ENCODE measurements at regions not wholly inside any gene's neighbourhood (a gene's known extent, or its start where the extent isn't known, plus 50 kb on each side); places are given as distances from the start of the nearest gene placed in this dataset.

GRCh38 chr3:197432384-197433127 lies 123.2 kb downstream of the BDH1 start:
- no peak for TF ChIP-seq CTCF (conservative IDR thresholded peaks at IDR 0.05 in 1 of 2, IDR thresholded peaks at IDR 0.05 in 1 of 2; ENCODE audit: low read depth in 1 of 2, low read length in 2 of 2)
- TF ChIP-seq EZH2 (IDR thresholded peaks at IDR 0.05; ENCODE audit: low read length, missing control alignments) = no peak
- H3K79me2 ChIP-seq (ENCODE audit: control insufficient read depth, insufficient read depth, low read length) = no peaks in the 10 kb centered on the region
- H3K36me3 ChIP-seq (ENCODE audit: control insufficient read depth, insufficient read depth, low read length) = no peaks in the 10 kb centered on the region
- peaks cover 10% of the 10 kb centered on the region for H3K27me3 ChIP-seq (ENCODE audit: control insufficient read depth, insufficient read depth, low read length)
- no peak overlapping the region for H3K4me3 ChIP-seq (replicated peaks in 1 of 4; ENCODE audit: control extremely low read depth in 1 of 4, insufficient read depth in 1 of 4, low read depth in 3 of 4, low read length in 4 of 4)
- H3K9ac ChIP-seq (ENCODE audit: insufficient read depth, low read length) = no peak overlapping the region
- no peak for DNase-seq (ENCODE audit: low read depth in 2 of 2)
- H3K9me3 ChIP-seq (ENCODE audit: control insufficient read depth, insufficient read depth, low read depth, low read length) = no peaks in the 10 kb centered on the region
- no peak overlapping the region for H2AFZ ChIP-seq (ENCODE audit: low read length)
- no peak overlapping the region for H3K4me2 ChIP-seq (ENCODE audit: extremely low read depth, insufficient read depth, low read length)
- no peaks in the 10 kb centered on the region for H4K20me1 ChIP-seq (ENCODE audit: control insufficient read depth, extremely low read depth, insufficient read depth, low read length)
- no peak overlapping the region for H3K27ac ChIP-seq (ENCODE audit: insufficient read depth, low read length)
- H3K4me1 ChIP-seq (ENCODE audit: control insufficient read depth, extremely low read depth, insufficient read depth, low read length) = peaks cover 2% of the 10 kb centered on the region

DNA sequence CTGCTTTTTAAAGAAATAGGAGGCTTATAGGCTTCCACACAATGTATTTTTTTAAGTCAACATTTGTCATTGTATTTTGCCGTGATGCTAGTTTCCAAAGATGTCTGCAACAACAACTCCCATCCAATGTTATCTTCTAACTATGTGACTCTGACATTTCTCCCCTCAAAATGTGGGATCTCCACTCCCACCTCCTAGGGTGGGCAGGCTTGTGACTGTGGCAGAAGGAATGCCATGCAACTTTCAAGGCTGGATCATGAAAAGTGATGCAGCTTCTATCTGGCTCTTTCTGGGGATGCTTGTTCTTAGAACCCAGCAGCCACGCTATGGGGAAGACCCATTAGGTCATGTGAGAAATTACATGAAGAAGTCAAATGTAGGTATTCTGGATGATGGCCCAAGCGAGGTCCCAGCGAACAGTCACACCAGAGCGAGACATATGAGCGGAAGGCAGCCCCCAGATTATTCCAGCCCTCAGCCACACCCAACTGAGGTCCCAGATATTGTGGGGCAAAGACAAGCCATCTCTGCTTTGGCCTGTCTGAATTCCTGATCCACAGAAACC lies 124.3 kb downstream of the BDH1 start:
- TF ChIP-seq CTCF (conservative IDR thresholded peaks at IDR 0.05 in 1 of 2, IDR thresholded peaks at IDR 0.05 in 1 of 2; ENCODE audit: low read depth in 1 of 2, low read length in 2 of 2) (no peak), EZH2 (IDR thresholded peaks at IDR 0.05; ENCODE audit: low read length, missing control alignments) (no peak)
- Histone ChIP-seq H3K79me2 (ENCODE audit: control insufficient read depth, insufficient read depth, low read length) (no peaks in the 10 kb centered on the region), H3K27me3 (ENCODE audit: control insufficient read depth, insufficient read depth, low read length) (peaks cover 10% of the 10 kb centered on the region), H3K27ac (ENCODE audit: insufficient read depth, low read length) (no peak overlapping the region), H3K4me3 (replicated peaks in 1 of 4; ENCODE audit: control extremely low read depth in 1 of 4, insufficient read depth in 1 of 4, low read depth in 3 of 4, low read length in 4 of 4) (no peak overlapping the region), H2AFZ (ENCODE audit: low read length) (no peak overlapping the region), H3K9me3 (ENCODE audit: control insufficient read depth, insufficient read depth, low read depth, low read length) (no peaks in the 10 kb centered on the region), H3K4me1 (ENCODE audit: control insufficient read depth, extremely low read depth, insufficient read depth, low read length) (peaks cover 2% of the 10 kb centered on the region), H3K36me3 (ENCODE audit: control insufficient read depth, insufficient read depth, low read length) (no peaks in the 10 kb centered on the region), H3K9ac (ENCODE audit: insufficient read depth, low read length) (no peak overlapping the region), H4K20me1 (ENCODE audit: control insufficient read depth, extremely low read depth, insufficient read depth, low read length) (no peaks in the 10 kb centered on the region), H3K4me2 (ENCODE audit: extremely low read depth, insufficient read depth, low read length) (no peak overlapping the region)
- DNase-seq (ENCODE audit: low read depth in 2 of 2) = peak in 1 of 2 donors; percentile 61

DNA sequence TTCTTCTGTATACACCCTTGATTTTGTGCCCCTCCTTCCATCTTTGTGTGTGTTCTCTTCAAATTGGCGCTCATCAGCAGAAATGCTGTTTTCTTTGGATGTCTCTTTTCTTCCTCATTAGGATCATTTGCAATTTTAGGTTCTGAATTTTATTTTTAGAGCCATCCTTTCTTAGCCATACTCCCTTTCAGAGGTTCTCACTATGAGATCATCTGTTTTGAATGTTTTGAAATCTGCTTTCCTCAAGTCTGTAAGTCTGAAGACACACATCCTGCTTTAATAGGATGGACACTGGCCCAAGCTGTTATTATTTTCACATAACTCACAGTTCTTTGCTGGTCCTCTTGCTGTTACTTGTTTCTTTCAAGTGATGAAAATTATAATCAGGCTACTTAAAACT lies 124.8 kb downstream of the BDH1 start:
- Histone ChIP-seq H3K27me3 (ENCODE audit: control insufficient read depth, insufficient read depth, low read length) (peaks cover 10% of the 10 kb centered on the region), H3K36me3 (ENCODE audit: control insufficient read depth, insufficient read depth, low read length) (no peaks in the 10 kb centered on the region), H3K9ac (ENCODE audit: insufficient read depth, low read length) (no peak overlapping the region), H3K4me3 (replicated peaks in 1 of 4; ENCODE audit: control extremely low read depth in 1 of 4, insufficient read depth in 1 of 4, low read depth in 3 of 4, low read length in 4 of 4) (no peak overlapping the region), H3K9me3 (ENCODE audit: control insufficient read depth, insufficient read depth, low read depth, low read length) (no peaks in the 10 kb centered on the region), H3K79me2 (ENCODE audit: control insufficient read depth, insufficient read depth, low read length) (no peaks in the 10 kb centered on the region), H3K4me2 (ENCODE audit: extremely low read depth, insufficient read depth, low read length) (no peak overlapping the region), H3K27ac (ENCODE audit: insufficient read depth, low read length) (no peak overlapping the region), H2AFZ (ENCODE audit: low read length) (no peak overlapping the region), H3K4me1 (ENCODE audit: control insufficient read depth, extremely low read depth, insufficient read depth, low read length) (peaks cover 2% of the 10 kb centered on the region), H4K20me1 (ENCODE audit: control insufficient read depth, extremely low read depth, insufficient read depth, low read length) (no peaks in the 10 kb centered on the region)
- TF ChIP-seq CTCF (conservative IDR thresholded peaks at IDR 0.05 in 1 of 2, IDR thresholded peaks at IDR 0.05 in 1 of 2; ENCODE audit: low read depth in 1 of 2, low read length in 2 of 2) (no peak), EZH2 (IDR thresholded peaks at IDR 0.05; ENCODE audit: low read length, missing control alignments) (no peak)
- peak; percentile 41 to 78 for DNase-seq (ENCODE audit: low read depth in 2 of 2)

All from fibroblast of lung (primary cell).